CD14-positive monocyte (primary cell): ENCODE measurements at regions not wholly inside any gene's neighbourhood (a gene's known extent, or its start where the extent isn't known, plus 50 kb on each side); places are given as distances from the start of the nearest gene placed in this dataset.

Experiments
- DNase-seq, 3 donors: peaks; one replicate each; pipeline ENCODE4 v3.0.0-alpha.2; 2011 to 2022
- H2AFZ ChIP-seq: 2 replicates; pipeline ENCODE4 v1.6.0; 2012; ENCODE audit warnings: mild to moderate bottlenecking, low read depth, low read length, inconsistent platforms; ENCODE audit not compliant: insufficient read depth, poor library complexity, severe bottlenecking
- H3K27ac ChIP-seq, 2 donors: 1 replicate in 1 of 2; 2 replicates in 1 of 2; pipeline ENCODE4 v1.5.1; 2012 to 2013; ENCODE audit warnings: low read length in 2 of 2, control low read depth in 1 of 2, inconsistent platforms in 1 of 2, low read depth in 1 of 2, mild to moderate bottlenecking in 1 of 2
- H3K27me3 ChIP-seq, 2 donors: one replicate each; pipeline versions ENCODE4 v1.6.0 to v1.6.1; 2011 to 2013; ENCODE audit warnings: low read length in 2 of 2; ENCODE audit not compliant: control insufficient read depth in 2 of 2, insufficient read depth in 2 of 2
- H3K36me3 ChIP-seq, 2 donors: replicated peaks in 1 of 2; 1 replicate in 1 of 2; 2 replicates in 1 of 2; pipeline versions ENCODE4 v1.5.1 to v1.6.1; 2012 to 2013; ENCODE audit warnings: low read length in 2 of 2, control low read depth in 1 of 2, inconsistent platforms in 1 of 2, mild to moderate bottlenecking in 1 of 2; ENCODE audit not compliant: insufficient read depth in 2 of 2, control insufficient read depth in 1 of 2
- H3K4me1 ChIP-seq, 2 donors: 1 replicate in 1 of 2; 2 replicates in 1 of 2; pipeline versions ENCODE4 v1.5.1 to v1.6.1; 2012 to 2013; ENCODE audit warnings: low read length in 2 of 2, control low read depth in 1 of 2, inconsistent platforms in 1 of 2, mild to moderate bottlenecking in 1 of 2, moderate library complexity in 1 of 2; ENCODE audit not compliant: insufficient read depth in 2 of 2, control insufficient read depth in 1 of 2
- H3K4me2 ChIP-seq: replicated peaks from 2 replicates; pipeline ENCODE3; 2012; ENCODE audit warnings: low read length, moderate library complexity, mild to moderate bottlenecking; ENCODE audit not compliant: poor library complexity, severe bottlenecking; ENCODE audit errors: extremely low read depth
- H3K4me3 ChIP-seq, 3 experiments: fragments of 200-600 bp in 1 of 3; sonication (generic) in 1 of 3; replicated peaks in 1 of 3; 1 replicate in 2 of 3; 2 replicates in 1 of 3; pipeline ENCODE4 v1.5.1; 2011 to 2013; ENCODE audit warnings: low read length in 3 of 3, mild to moderate bottlenecking in 3 of 3, control low read depth in 2 of 3, low read depth in 2 of 3, inconsistent platforms in 1 of 3, moderate library complexity in 1 of 3
- H3K79me2 ChIP-seq: 2 replicates; pipeline ENCODE4 v1.6.0; 2012; ENCODE audit warnings: mild to moderate bottlenecking, control low read depth, inconsistent platforms, low read length, moderate library complexity; ENCODE audit not compliant: insufficient read depth
- H3K9ac ChIP-seq: 2 replicates; pipeline ENCODE4 v1.6.0; 2017; ENCODE audit warnings: low read length, mild to moderate bottlenecking; ENCODE audit not compliant: insufficient read depth, poor library complexity, severe bottlenecking
- H3K9me3 ChIP-seq, 2 donors: replicated peaks in 1 of 2; 1 replicate in 1 of 2; 2 replicates in 1 of 2; pipeline versions ENCODE4 v1.5.1 to v1.6.1; 2012 to 2013; ENCODE audit warnings: low read length in 2 of 2, control low read depth in 1 of 2; ENCODE audit not compliant: control insufficient read depth in 1 of 2, insufficient read depth in 1 of 2
- H4K20me1 ChIP-seq: 2 replicates; pipeline ENCODE4 v1.6.0; 2012; ENCODE audit warnings: mild to moderate bottlenecking, low read length, control low read depth, moderate library complexity; ENCODE audit not compliant: insufficient read depth
- H3K27ac Mint-ChIP-seq, 7 donors: one replicate each; pipeline ENCODE4 v1.8.0; 2020; ENCODE audit warnings: mild to moderate bottlenecking in 7 of 7, mixed read lengths in 7 of 7, moderate library complexity in 6 of 7, inconsistent platforms in 2 of 7
- H3K27me3 Mint-ChIP-seq, 3 donors: one replicate each; pipeline ENCODE4 v1.8.0; 2021 to 2022; ENCODE audit warnings: low read depth in 3 of 3, mild to moderate bottlenecking in 3 of 3, mixed read lengths in 3 of 3, moderate library complexity in 3 of 3, inconsistent platforms in 1 of 3
- H3K36me3 Mint-ChIP-seq, 2 donors: one replicate each; pipeline ENCODE4 v1.8.0; 2020; ENCODE audit warnings: mixed read lengths in 2 of 2, inconsistent platforms in 1 of 2, mild to moderate bottlenecking in 1 of 2
- H3K4me1 Mint-ChIP-seq: one replicate; pipeline ENCODE4 v1.8.0; 2020; ENCODE audit warnings: mild to moderate bottlenecking, mixed read lengths
- H3K4me3 Mint-ChIP-seq, 2 donors: one replicate each; pipeline ENCODE4 v1.8.0; 2020; ENCODE audit warnings: mild to moderate bottlenecking in 2 of 2, mixed read lengths in 2 of 2, moderate library complexity in 1 of 2
- H3K9me3 Mint-ChIP-seq, 7 donors: one replicate each; pipeline ENCODE4 v1.8.0; 2020 to 2022; ENCODE audit warnings: mixed read lengths in 7 of 7, mild to moderate bottlenecking in 6 of 7, moderate library complexity in 6 of 7, inconsistent platforms in 2 of 7
- CTCF ChIP-seq: fragments of 200-600 bp; IDR thresholded peaks from one replicate; pipeline ENCODE4 v1.8.0; 2022; ENCODE audit warnings: antibody characterized with exemption, mild to moderate bottlenecking
- intact Hi-C, 2 donors: fragments of 100-400 bp; cut with micrococcal nuclease; formaldehyde crosslinking; loops; one replicate each; pipeline versions ENCODE4 v1.15.0 to v1.15.1; 2023

- intact Hi-C loops: no loop called here
- no peaks in the 10 kb centered on the region for H3K79me2 ChIP-seq
- H3K4me1 ChIP-seq: no peaks in the 10 kb centered on the region
- H2AFZ ChIP-seq: no peak overlapping the region
- H3K36me3 Mint-ChIP-seq: no peaks in the 10 kb centered on the region
- H3K27me3 ChIP-seq: no peaks in the 10 kb centered on the region
- H3K27ac ChIP-seq: no peak overlapping the region
- no peak for DNase-seq
- no peaks in the 10 kb centered on the region for H3K27me3 Mint-ChIP-seq
- no peak overlapping the region for H3K9ac ChIP-seq
- no peak overlapping the region for H3K4me3 Mint-ChIP-seq
- H3K27ac Mint-ChIP-seq: no peak overlapping the region
- H3K4me2 ChIP-seq: no peak overlapping the region
- no peaks in the 10 kb centered on the region for H3K4me1 Mint-ChIP-seq
- TF ChIP-seq CTCF: no peak
- no peaks in the 10 kb centered on the region for H3K36me3 ChIP-seq
- peaks cover 0 to 4% of the 10 kb centered on the region in 2 donors for H3K9me3 ChIP-seq
- no peak overlapping the region for H3K4me3 ChIP-seq
- no peaks in the 10 kb centered on the region for H4K20me1 ChIP-seq
- H3K9me3 Mint-ChIP-seq: peaks cover 0 to 6% (median 4%) of the 10 kb centered on the region in 7 donors
Measured at GRCh38 chr13:76157926-76158325, 521.8 kb downstream of the LMO7 start.

- no peaks in the 10 kb centered on the region for H3K9me3 Mint-ChIP-seq
- no peaks in the 10 kb centered on the region for H3K27me3 Mint-ChIP-seq
- no peaks in the 10 kb centered on the region for H3K4me1 Mint-ChIP-seq
- no peak overlapping the region for H3K27ac Mint-ChIP-seq
- no peak for TF ChIP-seq CTCF
- no peaks in the 10 kb centered on the region for H3K36me3 ChIP-seq
- no peaks in the 10 kb centered on the region for H4K20me1 ChIP-seq
- DNase-seq: no peak
- H3K9ac ChIP-seq: no peak overlapping the region
- intact Hi-C loops: no loop called here
- no peaks in the 10 kb centered on the region for H3K4me1 ChIP-seq
- no peaks in the 10 kb centered on the region for H3K36me3 Mint-ChIP-seq
- no peak overlapping the region for H2AFZ ChIP-seq
- no peaks in the 10 kb centered on the region for H3K9me3 ChIP-seq
- no peak overlapping the region for H3K4me3 ChIP-seq
- H3K4me2 ChIP-seq: no peak overlapping the region
- no peaks in the 10 kb centered on the region for H3K79me2 ChIP-seq
- H3K27me3 ChIP-seq: no peaks in the 10 kb centered on the region
- H3K27ac ChIP-seq: no peak overlapping the region
- no peak overlapping the region for H3K4me3 Mint-ChIP-seq
Measured at GRCh38 chr13:76153239-76153638, 517.1 kb downstream of the LMO7 start.
